Hematopoietic multipotent progenitor cell treated with erythropoietin and hydrocortisone succinate and interleukin-3 and kit ligand, for 17 days (in vitro differentiated cells): ENCODE measurements at regions not wholly inside any gene's neighbourhood (a gene's known extent, or its start where the extent isn't known, plus 50 kb on each side); places are given as distances from the start of the nearest gene placed in this dataset.

Experiments
- DNase-seq: peaks from one replicate; pipeline ENCODE4 v3.0.0-alpha.2; 2015; ENCODE audit warnings: low spot score

DNA sequence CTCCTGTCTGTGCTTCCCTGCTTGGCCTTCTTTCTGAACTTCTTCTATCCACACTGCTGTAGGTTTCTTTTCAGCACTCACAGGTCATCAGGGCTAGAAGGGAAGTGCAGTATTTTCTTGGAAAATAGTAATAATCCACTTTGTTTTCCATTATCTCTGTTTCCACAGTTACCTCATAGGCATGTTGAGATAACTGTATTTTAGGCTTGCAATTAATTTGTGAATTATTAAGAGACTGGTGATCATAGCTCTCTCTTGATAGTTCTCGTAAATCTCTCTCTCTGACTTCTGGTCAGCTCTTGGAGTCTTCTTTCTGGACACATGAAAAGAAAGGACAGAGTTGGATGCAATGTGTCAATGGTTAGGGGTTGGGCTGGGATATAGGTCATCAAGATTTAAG lies 243.6 kb upstream of the IGFBP3 start:
- DNase-seq = no peak

DNA sequence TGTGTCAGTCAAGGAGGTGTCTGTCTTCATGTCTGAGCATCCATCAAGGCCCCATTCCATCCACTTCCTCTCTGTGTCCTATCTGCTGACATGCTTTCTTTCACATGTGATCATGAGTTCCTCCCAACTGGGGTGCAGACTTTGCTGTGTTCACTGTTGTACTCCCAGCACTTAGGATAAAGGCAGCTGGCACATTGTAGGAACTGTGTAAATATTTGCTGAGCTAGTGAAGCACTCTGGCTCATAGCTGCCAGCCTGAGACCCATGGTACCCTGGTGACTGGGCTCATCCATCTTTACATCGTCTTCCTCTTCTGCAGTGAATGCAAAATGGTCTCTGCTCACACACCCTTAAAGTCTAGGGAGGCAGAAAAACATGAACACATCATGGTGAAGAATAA lies 242.2 kb upstream of the IGFBP3 start:
- DNase-seq = no peak

DNA sequence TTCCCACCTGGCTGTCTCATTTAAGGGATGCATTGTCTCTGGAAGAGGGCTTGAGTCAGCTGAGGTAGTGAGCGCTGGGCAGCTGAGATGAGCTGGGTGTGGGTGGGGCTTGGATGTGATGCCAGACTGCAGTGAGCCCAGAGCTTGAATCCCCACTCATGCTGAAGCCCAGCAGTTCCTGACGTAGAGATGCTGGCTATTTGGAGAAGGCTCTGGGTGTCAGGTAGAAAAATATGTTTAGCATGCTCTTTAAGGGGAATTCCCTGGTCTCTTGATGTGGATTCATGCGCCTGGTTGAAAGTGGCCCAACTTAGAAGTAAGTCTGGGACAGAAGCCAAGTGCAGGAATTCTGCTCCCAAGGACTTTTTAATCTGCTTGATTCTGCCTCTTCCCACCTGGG lies 241.5 kb upstream of the IGFBP3 start:
- no peak for DNase-seq

DNA sequence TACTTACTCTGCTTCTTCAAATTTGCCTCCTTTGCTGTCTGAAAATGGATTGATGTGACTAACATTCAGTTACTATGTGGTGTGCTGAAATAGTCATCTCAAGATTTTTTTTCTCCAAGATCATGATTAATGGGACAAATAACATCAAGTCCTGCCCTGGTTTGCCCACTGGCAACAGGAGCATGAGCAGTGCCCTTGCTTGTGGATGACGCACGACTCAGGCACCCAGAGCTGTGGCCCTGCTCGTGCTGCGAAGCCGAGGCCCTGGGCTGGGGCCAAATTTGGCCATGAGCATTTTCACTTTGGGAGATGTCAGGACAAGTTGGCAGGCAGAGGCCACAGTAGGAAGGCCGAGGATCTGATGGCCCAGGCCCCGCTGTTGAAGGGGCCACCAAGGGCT lies 239.8 kb upstream of the IGFBP3 start:
- no peak for DNase-seq

DNA sequence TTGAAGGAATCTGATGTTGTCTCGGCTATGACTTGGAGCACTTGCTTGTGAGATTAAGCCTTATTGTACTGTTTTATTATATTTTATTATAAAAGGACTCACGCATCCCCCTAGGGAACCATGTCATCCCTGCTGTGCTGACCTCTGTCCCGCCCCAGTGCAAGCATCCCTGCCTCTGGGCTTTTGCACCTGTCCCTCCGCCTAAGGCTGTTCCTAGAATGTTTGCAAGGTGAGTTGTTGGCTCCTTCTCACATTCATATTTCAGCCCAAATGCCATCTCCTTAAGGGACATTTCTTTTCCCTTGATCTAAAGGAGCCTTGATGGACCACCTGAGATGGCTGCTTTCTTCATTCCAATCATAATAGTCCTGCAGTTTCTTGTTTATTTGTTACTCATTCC lies 236.9 kb upstream of the IGFBP3 start:
- DNase-seq = no peak

DNA sequence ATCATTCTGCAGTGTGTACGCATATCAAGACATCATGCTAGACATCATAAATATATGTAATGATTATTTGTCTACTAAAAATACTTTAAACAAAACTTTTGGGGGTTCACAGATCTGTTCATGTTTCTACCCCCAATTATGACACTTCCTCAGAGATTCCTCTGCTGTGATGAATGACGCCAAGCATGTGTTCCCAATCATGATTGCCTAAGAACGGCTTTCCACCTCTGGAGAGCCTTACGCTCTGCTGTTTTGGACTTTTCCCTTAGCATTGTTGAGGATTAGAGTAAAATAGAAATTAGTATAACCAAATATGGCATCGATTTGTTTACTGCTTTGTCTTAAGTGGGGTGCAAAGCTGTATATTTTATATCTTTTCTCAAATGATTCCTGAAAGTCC lies 236.3 kb upstream of the IGFBP3 start:
- no peak for DNase-seq

DNA sequence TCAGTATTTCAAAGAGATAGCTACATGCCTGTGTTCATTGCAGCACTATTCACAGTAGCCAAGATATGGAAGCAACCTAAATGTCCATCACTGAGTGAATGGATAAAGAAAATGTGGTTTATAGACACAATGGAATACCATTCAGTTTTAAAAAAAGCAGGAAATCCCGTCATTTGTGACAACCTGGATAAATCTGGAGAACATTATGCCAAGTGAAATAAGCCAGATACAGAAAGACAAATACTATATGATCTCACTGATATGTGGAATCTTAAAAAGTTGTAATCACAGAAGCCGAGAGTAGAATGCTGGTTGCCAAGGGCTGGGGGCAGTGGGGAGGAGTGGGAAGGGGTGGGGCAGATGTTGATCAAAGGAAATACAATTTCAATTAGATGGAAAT lies 235.8 kb upstream of the IGFBP3 start:
- no peak for DNase-seq

DNA sequence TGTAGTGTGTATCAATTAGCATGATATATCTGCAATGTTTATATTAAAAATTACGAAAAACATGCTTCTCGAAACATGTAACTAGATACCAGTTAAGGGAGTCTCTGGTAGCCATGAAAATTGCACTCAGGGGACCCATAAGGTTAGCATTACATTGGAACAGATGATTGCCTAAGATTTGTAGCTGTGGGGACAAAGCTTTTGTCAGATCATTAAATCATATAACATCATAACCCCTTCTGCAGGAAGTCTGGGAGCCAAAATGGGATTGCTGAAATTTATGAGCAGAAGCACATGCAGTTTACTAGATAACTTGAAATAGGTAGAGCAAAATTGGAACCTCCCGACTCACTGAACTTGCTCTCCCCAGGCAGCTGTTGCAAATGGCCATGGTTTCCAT lies 235.0 kb upstream of the IGFBP3 start:
- no peak for DNase-seq

DNA sequence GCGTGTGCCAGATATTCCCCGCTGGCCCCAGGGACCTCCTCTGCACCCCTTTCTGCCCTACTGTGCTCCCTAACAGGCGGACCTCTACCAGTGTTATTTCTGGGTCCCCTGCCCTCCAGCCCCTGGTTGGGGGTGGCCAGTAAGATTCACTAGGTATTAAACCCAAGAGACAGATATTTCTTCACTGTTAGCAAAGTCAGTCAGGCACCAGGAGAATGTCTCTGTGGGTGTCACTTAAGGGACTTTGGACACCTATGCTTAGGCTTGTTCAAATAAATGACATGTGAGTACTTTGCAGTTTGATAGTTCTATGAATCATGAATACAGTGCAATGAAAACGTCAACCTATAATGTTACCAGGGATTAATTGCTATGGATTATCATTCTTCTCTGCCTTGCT lies 234.3 kb upstream of the IGFBP3 start:
- DNase-seq = no peak

DNA sequence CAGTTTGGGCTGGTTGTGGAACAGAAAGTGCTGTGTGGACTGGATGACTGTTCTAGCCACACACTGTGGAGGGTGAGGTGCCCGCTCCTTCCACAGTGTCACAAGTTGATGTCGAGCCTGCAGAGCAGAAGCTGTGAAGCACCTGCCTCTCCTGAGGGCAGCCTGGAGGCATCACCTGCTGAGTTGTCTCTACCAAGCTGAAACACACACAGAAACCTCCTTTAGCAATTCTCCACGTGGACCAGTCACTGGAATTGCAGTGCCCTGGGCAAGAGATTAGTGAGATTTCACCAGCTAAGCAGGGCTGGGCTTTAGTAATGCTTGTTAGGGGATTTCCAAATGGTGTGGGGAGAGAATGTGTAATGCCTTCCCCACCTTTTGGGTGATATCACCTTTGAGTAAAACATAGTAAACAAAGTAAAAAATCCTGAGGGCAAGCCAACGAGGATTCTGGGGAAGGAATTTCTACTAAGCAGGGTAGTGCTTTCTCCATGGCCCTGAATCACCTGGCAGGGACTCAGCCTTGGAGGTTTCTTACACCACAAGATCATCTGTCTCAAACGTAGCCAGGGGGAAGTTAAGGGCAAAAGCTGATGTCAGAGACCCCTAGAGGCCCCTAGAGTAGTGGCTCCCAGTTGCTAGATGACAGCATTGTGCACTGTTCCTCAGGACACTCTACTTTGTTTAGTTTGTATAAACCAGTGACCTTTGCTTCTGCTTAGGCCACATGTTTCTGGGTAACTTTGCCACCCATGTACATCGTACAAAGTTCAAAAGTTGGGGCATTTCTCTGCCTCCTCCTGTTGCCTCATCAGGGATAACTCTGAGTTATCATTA lies 233.1 kb upstream of the IGFBP3 start:
- no peak for DNase-seq

DNA sequence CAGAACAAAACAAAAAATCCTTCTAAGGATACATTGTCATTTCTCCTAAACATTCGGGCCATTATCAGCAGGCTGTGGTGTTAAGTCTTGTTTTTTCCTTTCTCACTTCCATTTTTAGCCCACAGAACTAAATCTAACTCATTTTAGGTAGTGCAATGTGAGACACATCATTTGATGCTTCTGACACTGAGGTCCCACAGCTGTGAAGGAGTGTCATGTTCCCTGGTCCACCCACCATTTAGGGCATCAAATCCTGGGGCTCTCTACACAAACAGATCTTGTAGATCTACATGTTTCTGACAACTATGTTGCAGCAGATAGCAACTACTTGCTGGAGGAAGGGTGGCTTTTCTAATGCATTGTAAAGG lies 232.5 kb upstream of the IGFBP3 start:
- no peak for DNase-seq

DNA sequence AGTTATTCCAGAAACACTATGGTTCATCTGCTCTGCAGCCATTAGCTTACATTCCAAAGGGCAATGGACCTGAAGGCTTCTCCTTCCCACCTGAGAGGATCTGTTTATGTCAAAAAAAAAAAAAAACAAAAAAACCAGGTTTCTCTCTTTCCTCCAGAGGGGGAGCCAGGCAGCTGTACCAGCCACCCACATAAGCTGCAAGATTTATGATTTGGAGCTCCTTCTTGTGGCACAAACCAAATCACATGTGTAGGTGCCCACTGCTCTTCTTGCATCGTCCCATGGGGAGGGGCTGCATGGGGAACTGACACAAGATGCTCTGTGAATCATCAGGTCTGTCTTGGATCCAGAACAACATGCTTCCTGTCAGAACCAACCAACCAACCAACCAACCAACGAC lies 231.6 kb upstream of the IGFBP3 start:
- DNase-seq = no peak

DNA sequence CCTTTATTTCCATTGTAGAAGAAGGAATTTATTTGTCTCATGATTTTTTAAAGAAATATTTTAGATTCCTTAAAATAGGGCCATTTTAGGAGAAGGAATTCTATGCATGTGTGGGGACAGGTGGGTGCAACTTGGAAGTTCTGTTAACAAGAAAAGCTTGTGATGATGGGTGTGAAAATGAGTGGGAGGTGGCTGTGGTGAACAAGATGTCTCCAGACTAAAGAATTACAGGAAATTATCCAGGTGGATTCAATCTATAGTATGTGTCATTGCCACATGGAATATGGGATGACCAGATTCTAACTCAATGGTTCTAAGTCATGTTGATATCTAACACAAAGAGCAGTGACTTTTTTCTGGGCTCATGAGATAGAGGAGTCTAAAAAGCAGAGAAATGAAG lies 229.6 kb upstream of the IGFBP3 start:
- DNase-seq = no peak

DNA sequence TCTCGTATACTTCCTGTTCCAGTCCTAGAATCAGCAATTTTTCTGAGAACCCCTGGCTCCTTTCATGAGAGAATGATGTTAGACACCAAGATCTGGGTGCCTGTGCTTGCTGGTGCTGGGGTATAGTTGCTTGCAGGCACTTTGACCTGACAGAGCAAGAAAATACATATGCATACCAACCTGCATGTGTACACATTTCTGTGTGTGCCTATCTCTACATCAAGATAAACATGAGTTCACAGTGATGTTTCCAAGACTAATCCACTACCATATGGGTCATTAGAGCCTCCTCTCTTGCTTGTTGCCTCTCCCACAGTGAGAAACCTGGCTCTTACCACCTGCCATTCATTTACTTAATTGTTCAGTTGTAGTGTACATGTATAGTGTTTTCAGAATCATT lies 229.1 kb upstream of the IGFBP3 start:
- DNase-seq = no peak

DNA sequence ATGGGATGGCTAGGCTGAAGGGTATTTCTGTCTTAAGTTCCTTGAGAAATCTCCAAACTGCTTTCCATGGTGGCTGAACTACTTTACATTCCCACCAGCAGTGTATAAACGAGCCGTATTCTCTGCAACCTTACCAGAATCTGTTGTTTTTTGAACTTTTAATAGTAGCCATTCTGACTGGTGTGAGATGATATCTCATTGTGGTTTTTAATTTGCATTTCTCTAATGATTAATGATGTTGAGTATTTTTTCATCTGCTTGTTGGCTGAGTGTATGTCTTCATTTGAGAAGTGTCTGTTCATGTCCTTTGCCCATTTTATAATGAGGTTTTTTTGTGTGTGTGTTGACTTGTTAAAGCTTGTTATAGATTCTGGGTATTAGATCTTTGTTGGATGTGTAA lies 226.8 kb upstream of the IGFBP3 start:
- no peak for DNase-seq

DNA sequence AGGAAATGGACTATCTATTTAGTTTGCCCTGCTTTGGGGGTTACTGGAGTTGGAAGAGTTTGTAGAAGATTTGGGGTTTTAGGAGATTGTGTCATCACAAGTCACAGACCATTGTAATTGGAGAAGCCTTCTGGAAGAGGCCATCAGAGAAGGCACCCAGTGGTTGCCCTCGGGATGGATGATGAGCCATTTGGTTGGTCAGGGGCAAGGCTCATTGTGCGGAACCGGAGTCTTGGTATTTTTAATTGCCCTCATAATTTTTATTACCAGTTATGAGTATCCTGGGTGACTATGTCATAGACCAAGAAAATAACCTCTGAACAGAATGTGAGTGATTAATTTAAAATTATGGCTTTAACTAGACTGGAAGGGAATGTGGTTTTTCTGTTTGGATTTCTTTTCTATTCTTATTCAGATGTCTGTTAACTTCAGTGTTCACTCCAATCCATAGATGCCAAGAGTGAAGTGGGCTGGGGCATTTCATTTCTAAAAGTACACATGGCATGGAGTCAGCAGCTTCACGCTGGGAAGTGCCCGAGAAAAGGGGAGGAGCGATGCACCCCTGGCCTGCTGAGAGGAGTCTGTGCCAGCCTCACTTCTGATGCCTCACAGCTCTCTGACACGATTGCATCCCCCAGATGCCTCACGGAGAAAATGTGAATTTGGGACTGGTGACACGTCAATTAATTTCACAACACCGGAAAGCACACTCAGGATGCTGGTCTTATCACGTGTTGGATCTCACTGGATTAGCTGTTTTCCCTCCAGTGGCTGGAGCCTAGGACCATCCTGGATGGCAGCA lies 225.6 kb upstream of the IGFBP3 start:
- no peak for DNase-seq

DNA sequence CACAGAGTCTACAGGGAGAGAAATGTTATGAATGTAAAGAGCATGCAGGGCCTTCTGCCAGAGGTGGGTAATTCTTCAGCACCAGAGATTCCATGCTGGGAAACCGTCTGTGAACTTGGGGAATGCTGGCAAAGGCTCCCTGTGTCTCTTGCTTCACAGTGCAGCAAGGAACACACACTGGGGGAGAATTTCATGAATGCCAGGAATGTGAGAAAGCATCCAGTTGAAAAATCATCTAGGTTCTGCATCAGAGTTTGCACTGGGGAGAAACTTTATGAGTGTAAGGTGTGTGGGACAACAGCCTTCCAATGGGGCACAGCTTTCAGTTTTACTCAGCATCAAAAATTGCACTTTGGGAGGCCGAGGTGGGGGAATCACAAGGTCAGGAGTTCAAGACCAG lies 224.3 kb upstream of the IGFBP3 start:
- DNase-seq = no peak

DNA sequence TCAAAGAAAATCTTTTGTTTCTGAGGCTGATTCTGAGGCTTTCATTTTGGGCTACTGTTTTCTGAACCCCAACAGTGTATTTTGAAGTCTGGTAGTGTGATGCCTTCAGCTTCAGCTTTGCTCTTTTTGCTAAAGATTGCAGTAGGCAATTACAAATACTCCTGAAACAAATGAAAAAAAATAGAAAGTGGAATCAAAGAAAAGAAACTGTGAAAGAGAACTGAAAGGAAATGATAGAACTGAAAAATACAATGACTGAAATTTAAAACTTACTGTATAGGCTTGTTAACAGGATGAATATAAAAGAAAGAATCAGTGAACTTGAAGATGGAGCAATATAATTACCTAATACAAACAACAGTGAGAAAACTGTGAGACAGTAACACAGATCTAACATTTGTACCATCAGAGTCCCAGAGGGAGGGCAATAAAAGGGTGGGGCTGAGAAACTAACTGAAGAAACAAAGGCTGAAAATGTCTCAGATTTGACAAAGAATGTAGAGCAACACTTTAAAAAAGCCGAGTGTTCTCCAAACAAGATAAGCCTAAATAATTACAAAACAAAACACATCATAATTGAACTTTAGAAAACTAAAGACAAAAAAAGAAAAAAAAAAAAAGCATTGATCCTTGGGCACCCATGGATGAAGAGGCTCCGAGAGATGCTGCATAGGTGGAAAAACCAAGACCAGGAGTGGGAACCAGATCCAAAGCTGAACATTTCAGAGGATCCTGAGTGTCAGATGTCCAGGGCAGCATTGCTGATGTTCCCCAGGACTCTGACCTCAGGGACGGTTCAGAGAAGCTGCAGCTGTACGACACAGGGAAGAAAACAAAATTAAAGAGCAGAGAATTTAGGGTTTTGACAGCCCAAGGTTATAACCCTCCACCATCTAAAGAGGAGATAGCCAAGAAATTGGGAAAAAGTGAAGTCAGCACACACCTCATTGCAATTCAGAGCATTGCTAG lies 223.2 kb upstream of the IGFBP3 start:
- DNase-seq = no peak

DNA sequence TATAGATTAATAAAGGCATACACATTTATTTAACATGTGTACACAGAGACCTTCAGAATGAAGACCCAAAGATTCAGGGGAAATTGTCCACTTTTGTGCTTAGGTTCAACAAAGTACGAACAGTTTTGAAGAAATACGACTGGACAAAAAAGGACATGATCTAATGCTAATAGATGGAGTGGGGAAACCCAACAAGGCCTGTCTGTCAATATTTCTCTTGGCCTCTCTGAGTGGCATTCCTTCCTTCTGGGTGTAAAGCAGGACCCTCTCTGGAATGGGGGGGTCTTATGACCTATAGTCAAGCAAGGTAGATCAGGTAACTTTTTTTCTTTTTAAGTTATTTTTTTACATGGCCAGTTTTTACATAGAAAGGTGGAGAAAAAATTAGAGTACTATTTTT lies 222.3 kb upstream of the IGFBP3 start:
- DNase-seq = no peak

DNA sequence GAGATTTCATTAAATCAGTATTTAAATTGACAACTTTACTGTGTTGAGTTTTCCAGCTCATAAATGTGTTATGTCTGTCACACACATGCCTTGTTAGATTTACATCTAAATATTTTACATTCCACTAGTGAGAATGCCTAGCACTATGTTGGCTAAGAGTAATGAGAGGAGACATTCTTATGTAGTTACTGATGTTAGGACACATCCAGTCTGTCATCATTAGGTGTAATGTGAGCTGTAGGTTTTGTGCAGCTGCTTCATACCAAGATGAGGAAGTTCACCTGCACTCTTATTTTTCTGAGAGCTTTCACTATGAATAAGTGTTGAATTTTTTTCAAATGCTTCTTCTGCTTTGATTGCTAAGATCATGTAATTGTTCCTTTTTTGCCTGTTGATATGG lies 218.0 kb upstream of the IGFBP3 start:
- no peak for DNase-seq

DNA sequence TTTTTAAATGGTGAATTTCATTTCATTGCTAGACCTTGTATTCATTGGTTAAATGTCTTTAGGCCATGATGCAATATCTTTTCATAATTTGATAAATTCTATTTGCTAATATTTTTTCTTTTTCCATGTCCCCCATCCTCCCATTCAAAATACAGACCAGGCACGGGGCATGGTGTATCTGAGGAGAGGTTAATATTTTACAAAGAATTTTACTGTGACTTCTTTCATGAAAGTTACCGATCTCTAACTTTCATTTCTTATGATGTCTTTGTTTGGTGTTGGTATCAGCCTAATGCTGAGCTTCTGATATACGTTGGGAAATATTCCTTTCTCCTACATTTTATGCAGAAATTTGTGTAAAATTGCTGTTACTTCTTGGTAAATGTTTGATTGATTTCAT lies 216.7 kb upstream of the IGFBP3 start:
- DNase-seq = no peak

DNA sequence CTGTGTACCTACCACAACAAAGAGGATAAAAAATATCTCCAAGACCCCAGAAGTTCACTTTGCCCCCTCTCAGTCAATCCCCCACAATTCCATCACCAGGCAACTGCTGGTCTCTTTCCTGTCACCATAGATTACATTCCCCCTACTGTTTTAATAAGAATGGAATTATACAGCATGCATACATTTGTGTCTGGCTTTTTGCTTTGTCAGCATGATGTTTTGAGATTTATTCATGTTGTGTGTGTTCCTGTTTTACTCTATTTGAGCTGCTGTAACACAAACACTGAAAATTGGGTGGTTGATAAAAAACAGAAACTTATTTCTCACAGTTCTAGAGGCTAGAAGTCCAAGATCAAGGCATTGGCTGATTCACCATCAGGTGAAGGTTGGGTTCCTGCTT lies 214.5 kb upstream of the IGFBP3 start:
- no peak for DNase-seq

DNA sequence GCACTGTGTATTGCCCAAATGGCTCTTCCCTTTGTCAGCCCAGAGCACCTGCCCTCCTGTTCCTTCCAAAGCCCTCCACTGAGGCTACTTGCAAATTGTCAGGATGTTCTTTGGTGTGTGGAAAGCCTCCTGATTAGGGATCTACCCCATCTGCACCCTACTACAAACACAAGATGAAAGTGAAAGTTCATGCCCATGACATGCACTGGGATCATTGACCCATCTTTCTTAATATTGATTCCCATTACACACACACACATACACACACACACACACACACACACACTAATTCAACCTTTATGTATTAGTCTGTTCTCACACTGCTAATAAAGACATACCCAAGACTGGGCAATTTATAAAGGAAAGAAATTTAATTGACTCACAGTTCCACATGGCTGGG lies 213.7 kb upstream of the IGFBP3 start:
- no peak for DNase-seq
